ENCODE measurements at regions not wholly inside any gene's neighbourhood (a gene's known extent, or its start where the extent isn't known, plus 50 kb on each side); places are given as distances from the start of the nearest gene placed in this dataset.

DNA sequence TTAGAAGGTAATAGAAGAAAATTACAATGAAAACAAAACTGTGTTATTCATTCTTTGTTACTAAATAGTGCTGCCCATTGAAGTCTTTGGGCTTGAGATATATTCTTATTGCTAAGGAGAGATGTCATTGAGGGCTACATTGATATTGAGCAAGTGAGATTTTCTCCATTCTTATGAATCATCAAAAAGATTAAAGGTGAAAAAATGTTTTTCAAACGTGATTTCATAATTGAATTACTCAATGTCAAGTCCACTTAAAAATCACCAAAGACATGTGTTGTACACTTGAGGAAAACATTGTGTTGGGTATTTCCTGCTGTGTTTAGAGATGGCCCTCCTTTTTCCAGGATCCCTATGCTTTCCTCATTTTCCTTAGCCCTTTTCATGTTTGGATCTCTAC lies 448.1 kb downstream of the NFIB start:
- H2BK120ac ChIP-seq (ENCODE audit: low read depth, low read length, poor library complexity, severe bottlenecking), result no peak overlapping the region
- no peak overlapping the region for H3K27ac ChIP-seq (ENCODE audit: insufficient read length, low read depth, low read length)
- no peak overlapping the region for H3K56ac ChIP-seq (ENCODE audit: insufficient read length, low read depth, low read length)
- H2BK5ac ChIP-seq (ENCODE audit: insufficient read length, low read length), result no peak overlapping the region
- no peak overlapping the region for H3K9ac ChIP-seq (ENCODE audit: extremely low read depth, insufficient read length, low read length)
- no peaks in the 10 kb centered on the region for H3K36me3 Mint-ChIP-seq (ENCODE audit: insufficient read depth in 1 of 3, low read depth in 3 of 3)
- no peak overlapping the region for H3K4me3 Mint-ChIP-seq
- no peak overlapping the region for H2AK5ac ChIP-seq (ENCODE audit: insufficient read length, low read length)
- no peak overlapping the region for H4K91ac ChIP-seq (ENCODE audit: insufficient read length, low read depth, low read length)
- no peak overlapping the region for H3K23ac ChIP-seq (ENCODE audit: insufficient read length, low read depth, low read length)
- H3K79me2 ChIP-seq (ENCODE audit: insufficient read depth, low read length), result no peaks in the 10 kb centered on the region
- peaks cover 4% of the 10 kb centered on the region; the same call in 1 of the 2 replicates for H3K4me1 ChIP-seq (ENCODE audit: insufficient read depth, low read length)
- no peaks in the 10 kb centered on the region for H3K27me3 Mint-ChIP-seq (ENCODE audit: low read depth)
- H4K20me1 ChIP-seq (ENCODE audit: control insufficient read depth, insufficient read depth, insufficient read length), result no peaks in the 10 kb centered on the region
- H3K9me3 ChIP-seq (ENCODE audit: control insufficient read depth, low read depth, low read length), result no peaks in the 10 kb centered on the region
- H3T11ph ChIP-seq (ENCODE audit: low read length), result no peak overlapping the region
- no peak overlapping the region for H4K5ac ChIP-seq (ENCODE audit: insufficient read length, low read depth, low read length)
- H3K23me2 ChIP-seq (ENCODE audit: insufficient read length, low read depth, low read length, poor library complexity, severe bottlenecking), result no peaks in the 10 kb centered on the region
- H3K18ac ChIP-seq (ENCODE audit: insufficient read length, low read depth, low read length), result no peak overlapping the region
- no peak overlapping the region for H2BK20ac ChIP-seq (ENCODE audit: low read depth, low read length, poor library complexity, severe bottlenecking)
- H4K8ac ChIP-seq (replicated peaks; ENCODE audit: insufficient read length, low read depth, low read length), result no peak overlapping the region
- H3K27ac Mint-ChIP-seq, result no peak overlapping the region; a peak in 1 of 7 replicates
- peaks cover 12 to 17% of the 10 kb centered on the region in 2 experiments for H3K4me1 Mint-ChIP-seq
- no peak for DNase-seq
- TF ChIP-seq, protein P1, sequence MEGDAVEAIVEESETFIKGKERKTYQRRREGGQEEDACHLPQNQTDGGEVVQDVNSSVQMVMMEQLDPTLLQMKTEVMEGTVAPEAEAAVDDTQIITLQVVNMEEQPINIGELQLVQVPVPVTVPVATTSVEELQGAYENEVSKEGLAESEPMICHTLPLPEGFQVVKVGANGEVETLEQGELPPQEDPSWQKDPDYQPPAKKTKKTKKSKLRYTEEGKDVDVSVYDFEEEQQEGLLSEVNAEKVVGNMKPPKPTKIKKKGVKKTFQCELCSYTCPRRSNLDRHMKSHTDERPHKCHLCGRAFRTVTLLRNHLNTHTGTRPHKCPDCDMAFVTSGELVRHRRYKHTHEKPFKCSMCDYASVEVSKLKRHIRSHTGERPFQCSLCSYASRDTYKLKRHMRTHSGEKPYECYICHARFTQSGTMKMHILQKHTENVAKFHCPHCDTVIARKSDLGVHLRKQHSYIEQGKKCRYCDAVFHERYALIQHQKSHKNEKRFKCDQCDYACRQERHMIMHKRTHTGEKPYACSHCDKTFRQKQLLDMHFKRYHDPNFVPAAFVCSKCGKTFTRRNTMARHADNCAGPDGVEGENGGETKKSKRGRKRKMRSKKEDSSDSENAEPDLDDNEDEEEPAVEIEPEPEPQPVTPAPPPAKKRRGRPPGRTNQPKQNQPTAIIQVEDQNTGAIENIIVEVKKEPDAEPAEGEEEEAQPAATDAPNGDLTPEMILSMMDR (conservative IDR thresholded peaks at IDR 0.05), result no peak
- H2AFZ ChIP-seq (ENCODE audit: low read length), result no peak overlapping the region
- no peak overlapping the region for H2BK15ac ChIP-seq (ENCODE audit: low read depth, low read length)
- no peak overlapping the region for H2BK12ac ChIP-seq (ENCODE audit: insufficient read length, low read depth, low read length)
- H3K79me1 ChIP-seq (ENCODE audit: insufficient read depth, low read depth, low read length, poor library complexity, severe bottlenecking), result no peaks in the 10 kb centered on the region
- no peak overlapping the region for H3K4ac ChIP-seq (ENCODE audit: low read depth, low read length)
- H3K4me2 ChIP-seq (ENCODE audit: insufficient read depth, insufficient read length, low read length), result no peak overlapping the region
- no CpG with 5 or more reads among the region's 1 CpG for WGBS (ENCODE audit: extremely low coverage, insufficient read length, low lambda C conversion rate)
- no peaks in the 10 kb centered on the region for H3K9me3 Mint-ChIP-seq
- H3K27me3 ChIP-seq (ENCODE audit: insufficient read depth, low read length), result no peaks in the 10 kb centered on the region
- no peak overlapping the region for H3K14ac ChIP-seq (ENCODE audit: insufficient read depth, low read length)
